Spleen (tissue), 7 donors: ENCODE measurements at regions not wholly inside any gene's neighbourhood (a gene's known extent, or its start where the extent isn't known, plus 50 kb on each side); places are given as distances from the start of the nearest gene placed in this dataset.

Source experiments
- POLR2A ChIP-seq, 3 donors: fragments of 450-650 bp; IDR thresholded peaks; one replicate each; pipeline ENCODE4 v1.5.1; 2017; ENCODE audit warnings: antibody characterized with exemption in 3 of 3, mild to moderate bottlenecking in 1 of 3
- TF ChIP-seq, protein P1 (sequence below), 11 experiments: fragments of 200-600 bp in 7 of 11; fragments of 450-650 bp in 4 of 11; sonication (generic) in 4 of 11; IDR thresholded peaks in 8 of 11; conservative IDR thresholded peaks in 3 of 11; 1 replicate in 7 of 11; 2 replicates in 4 of 11; pipeline versions ENCODE4 v1.4.0 to v1.8.0; 2016 to 2021; ENCODE audit warnings: antibody characterized with exemption in 11 of 11, inconsistent platforms in 4 of 11, mild to moderate bottlenecking in 1 of 11
- donor health status: DM: no; HTN: no; CAD: no; lungs with moderate emphysema.
- donor health status: DM: no; HTN: no; CAD: no.
- donor health status: DM: no; HTN: no; CAD: no.

GRCh38 chr16:64370112-64370511 is 751.8 kb downstream of the CDH11 start:
- no peak for TF ChIP-seq POLR2A (IDR thresholded peaks at IDR 0.05)
- TF ChIP-seq, protein P1, sequence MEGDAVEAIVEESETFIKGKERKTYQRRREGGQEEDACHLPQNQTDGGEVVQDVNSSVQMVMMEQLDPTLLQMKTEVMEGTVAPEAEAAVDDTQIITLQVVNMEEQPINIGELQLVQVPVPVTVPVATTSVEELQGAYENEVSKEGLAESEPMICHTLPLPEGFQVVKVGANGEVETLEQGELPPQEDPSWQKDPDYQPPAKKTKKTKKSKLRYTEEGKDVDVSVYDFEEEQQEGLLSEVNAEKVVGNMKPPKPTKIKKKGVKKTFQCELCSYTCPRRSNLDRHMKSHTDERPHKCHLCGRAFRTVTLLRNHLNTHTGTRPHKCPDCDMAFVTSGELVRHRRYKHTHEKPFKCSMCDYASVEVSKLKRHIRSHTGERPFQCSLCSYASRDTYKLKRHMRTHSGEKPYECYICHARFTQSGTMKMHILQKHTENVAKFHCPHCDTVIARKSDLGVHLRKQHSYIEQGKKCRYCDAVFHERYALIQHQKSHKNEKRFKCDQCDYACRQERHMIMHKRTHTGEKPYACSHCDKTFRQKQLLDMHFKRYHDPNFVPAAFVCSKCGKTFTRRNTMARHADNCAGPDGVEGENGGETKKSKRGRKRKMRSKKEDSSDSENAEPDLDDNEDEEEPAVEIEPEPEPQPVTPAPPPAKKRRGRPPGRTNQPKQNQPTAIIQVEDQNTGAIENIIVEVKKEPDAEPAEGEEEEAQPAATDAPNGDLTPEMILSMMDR (IDR thresholded peaks at IDR 0.05 in 8 of 11, conservative IDR thresholded peaks at IDR 0.05 in 3 of 11): no peak
